ENCODE measurements at regions not wholly inside any gene's neighbourhood (a gene's known extent, or its start where the extent isn't known, plus 50 kb on each side); places are given as distances from the start of the nearest gene placed in this dataset.

DNA sequence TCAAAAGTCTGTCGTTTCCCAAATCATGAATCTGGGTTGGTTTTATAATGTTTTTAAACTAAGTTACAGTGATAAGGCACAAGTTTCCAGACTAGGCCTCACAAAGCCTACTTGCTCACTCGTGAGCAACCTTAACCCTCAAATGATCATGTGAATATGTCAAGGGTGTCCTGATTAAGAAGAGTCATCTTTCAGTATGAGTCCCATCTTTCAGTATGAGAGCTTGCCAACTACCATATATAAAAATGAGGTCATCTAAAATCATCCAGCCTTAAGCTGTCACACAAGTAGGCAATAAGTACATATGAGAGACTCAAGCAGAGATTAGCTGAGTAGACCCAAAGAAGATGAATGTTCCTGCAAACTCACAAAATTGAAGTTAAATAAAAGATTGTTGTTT, 668.4 kb upstream of the FAM174A start:
- TF ChIP-seq, protein P1, sequence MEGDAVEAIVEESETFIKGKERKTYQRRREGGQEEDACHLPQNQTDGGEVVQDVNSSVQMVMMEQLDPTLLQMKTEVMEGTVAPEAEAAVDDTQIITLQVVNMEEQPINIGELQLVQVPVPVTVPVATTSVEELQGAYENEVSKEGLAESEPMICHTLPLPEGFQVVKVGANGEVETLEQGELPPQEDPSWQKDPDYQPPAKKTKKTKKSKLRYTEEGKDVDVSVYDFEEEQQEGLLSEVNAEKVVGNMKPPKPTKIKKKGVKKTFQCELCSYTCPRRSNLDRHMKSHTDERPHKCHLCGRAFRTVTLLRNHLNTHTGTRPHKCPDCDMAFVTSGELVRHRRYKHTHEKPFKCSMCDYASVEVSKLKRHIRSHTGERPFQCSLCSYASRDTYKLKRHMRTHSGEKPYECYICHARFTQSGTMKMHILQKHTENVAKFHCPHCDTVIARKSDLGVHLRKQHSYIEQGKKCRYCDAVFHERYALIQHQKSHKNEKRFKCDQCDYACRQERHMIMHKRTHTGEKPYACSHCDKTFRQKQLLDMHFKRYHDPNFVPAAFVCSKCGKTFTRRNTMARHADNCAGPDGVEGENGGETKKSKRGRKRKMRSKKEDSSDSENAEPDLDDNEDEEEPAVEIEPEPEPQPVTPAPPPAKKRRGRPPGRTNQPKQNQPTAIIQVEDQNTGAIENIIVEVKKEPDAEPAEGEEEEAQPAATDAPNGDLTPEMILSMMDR (IDR thresholded peaks at IDR 0.05), result no peak
- TF ChIP-seq FOXP1 (CRISPR knock-in tag; IDR thresholded peaks at IDR 0.05; ENCODE audit: borderline replicate concordance), result no peak
- TF ChIP-seq, protein P2, sequence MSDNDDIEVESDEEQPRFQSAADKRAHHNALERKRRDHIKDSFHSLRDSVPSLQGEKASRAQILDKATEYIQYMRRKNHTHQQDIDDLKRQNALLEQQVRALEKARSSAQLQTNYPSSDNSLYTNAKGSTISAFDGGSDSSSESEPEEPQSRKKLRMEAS (CRISPR knock-in tag; IDR thresholded peaks at IDR 0.05), result no peak
- TF ChIP-seq GABPB1 (CRISPR knock-in tag; IDR thresholded peaks at IDR 0.05), result no peak
- TF ChIP-seq TEAD4 (CRISPR knock-in tag; IDR thresholded peaks at IDR 0.05), result no peak
- no peak for TF ChIP-seq ZNF121 (CRISPR knock-in tag; IDR thresholded peaks at IDR 0.05)
- TF ChIP-seq, protein P3, sequence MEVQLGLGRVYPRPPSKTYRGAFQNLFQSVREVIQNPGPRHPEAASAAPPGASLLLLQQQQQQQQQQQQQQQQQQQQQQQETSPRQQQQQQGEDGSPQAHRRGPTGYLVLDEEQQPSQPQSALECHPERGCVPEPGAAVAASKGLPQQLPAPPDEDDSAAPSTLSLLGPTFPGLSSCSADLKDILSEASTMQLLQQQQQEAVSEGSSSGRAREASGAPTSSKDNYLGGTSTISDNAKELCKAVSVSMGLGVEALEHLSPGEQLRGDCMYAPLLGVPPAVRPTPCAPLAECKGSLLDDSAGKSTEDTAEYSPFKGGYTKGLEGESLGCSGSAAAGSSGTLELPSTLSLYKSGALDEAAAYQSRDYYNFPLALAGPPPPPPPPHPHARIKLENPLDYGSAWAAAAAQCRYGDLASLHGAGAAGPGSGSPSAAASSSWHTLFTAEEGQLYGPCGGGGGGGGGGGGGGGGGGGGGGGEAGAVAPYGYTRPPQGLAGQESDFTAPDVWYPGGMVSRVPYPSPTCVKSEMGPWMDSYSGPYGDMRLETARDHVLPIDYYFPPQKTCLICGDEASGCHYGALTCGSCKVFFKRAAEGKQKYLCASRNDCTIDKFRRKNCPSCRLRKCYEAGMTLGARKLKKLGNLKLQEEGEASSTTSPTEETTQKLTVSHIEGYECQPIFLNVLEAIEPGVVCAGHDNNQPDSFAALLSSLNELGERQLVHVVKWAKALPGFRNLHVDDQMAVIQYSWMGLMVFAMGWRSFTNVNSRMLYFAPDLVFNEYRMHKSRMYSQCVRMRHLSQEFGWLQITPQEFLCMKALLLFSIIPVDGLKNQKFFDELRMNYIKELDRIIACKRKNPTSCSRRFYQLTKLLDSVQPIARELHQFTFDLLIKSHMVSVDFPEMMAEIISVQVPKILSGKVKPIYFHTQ (CRISPR knock-in tag; IDR thresholded peaks at IDR 0.05), result no peak
- no peak for TF ChIP-seq SP1 (CRISPR knock-in tag; conservative IDR thresholded peaks at IDR 0.05)
- TF ChIP-seq, protein P4, sequence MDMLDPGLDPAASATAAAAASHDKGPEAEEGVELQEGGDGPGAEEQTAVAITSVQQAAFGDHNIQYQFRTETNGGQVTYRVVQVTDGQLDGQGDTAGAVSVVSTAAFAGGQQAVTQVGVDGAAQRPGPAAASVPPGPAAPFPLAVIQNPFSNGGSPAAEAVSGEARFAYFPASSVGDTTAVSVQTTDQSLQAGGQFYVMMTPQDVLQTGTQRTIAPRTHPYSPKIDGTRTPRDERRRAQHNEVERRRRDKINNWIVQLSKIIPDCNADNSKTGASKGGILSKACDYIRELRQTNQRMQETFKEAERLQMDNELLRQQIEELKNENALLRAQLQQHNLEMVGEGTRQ (CRISPR knock-in tag; IDR thresholded peaks at IDR 0.05), result no peak
- TF ChIP-seq MYBL2 (CRISPR knock-in tag; IDR thresholded peaks at IDR 0.05), result no peak
- TF ChIP-seq NFYB (CRISPR knock-in tag; conservative IDR thresholded peaks at IDR 0.05; ENCODE audit: low read depth), result no peak
- no peak for TF ChIP-seq ATF1 (CRISPR knock-in tag; IDR thresholded peaks at IDR 0.05)
- no peak for TF ChIP-seq CBFB (CRISPR knock-in tag; IDR thresholded peaks at IDR 0.05; ENCODE audit: low read depth)

All from WTC11 (cell line).